ENCODE measurements at regions not wholly inside any gene's neighbourhood (a gene's known extent, or its start where the extent isn't known, plus 50 kb on each side); places are given as distances from the start of the nearest gene placed in this dataset.

DNA sequence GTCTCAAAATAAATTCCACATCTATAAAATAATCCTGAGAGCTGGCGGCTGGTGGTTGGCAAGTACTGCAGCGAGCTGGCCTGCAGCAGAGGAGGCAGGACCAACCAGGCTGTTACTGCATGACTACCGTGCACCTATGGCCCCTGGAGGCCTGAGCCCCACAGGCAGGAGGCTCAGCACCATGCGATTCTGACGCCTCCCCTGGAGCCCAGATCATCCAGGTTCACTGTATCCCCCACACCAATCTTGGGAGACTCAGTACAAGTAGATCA is 159.5 kb upstream of the NCAM1 start:
- H3K27ac ChIP-seq (ENCODE audit: insufficient read depth in 1 of 2, low read depth in 1 of 2, low read length in 2 of 2, poor library complexity in 1 of 2, severe bottlenecking in 2 of 2), result no peak overlapping the region
- no peaks in the 10 kb centered on the region for H3K4me1 ChIP-seq (ENCODE audit: control extremely low read depth in 1 of 4, control insufficient read depth in 4 of 4, insufficient read depth in 4 of 4, low read length in 3 of 4)
- WGBS (ENCODE audit: insufficient coverage), result 96% methylated on average over 4 of the region's 5 CpGs
- no peak overlapping the region for H3K4me3 ChIP-seq (ENCODE audit: control insufficient read depth in 1 of 7, extremely low read depth in 1 of 7, insufficient read depth in 4 of 7, low read depth in 2 of 7, low read length in 6 of 7)
- H3K9me3 ChIP-seq (ENCODE audit: control extremely low read depth in 1 of 5, control insufficient read depth in 4 of 5, insufficient read depth in 2 of 5, low read depth in 1 of 5, low read length in 4 of 5), result peaks cover 0 to 2% (median 0%) of the 10 kb centered on the region in 5 experiments
- DNase-seq, result no peak
- CTCF ChIA-PET, result no interaction called here
- H3K27me3 ChIP-seq (replicated peaks in 2 of 5; ENCODE audit: control insufficient read depth in 4 of 5, insufficient read depth in 5 of 5, low read length in 4 of 5), result no peaks in the 10 kb centered on the region
- POLR2A ChIA-PET, result no interaction called here
- H3K36me3 ChIP-seq (ENCODE audit: control insufficient read depth in 4 of 4, insufficient read depth in 4 of 4, low read length in 3 of 4), result no peaks in the 10 kb centered on the region

DNA sequence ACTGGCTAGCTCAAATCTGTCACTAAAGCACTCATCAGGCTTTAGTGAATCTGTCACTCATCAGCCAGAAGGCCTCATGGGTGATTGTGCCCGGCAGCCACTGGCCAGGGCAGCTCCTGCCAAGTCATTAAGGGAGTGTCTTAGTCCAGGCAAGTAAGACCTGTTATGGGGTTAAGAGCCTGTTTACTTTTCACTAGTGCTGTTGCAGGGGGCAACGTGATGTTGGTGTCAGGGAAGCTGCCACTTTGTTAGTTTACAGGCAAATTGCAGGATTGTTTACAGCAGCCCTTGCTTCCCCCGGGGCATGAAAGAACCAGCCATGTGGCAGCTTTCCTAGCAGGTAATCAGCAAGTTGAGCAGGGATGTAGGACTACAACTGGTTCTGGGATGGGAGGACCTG is 155.6 kb upstream of the NCAM1 start:
- no peak for DNase-seq
- WGBS (ENCODE audit: insufficient coverage), result 86% methylated on average over 3 of the region's 3 CpGs
- ChIA-PET POLR2A (no interaction called here), CTCF (interaction anchor here (1.3 kb wide), 1 partner anchor 10 kb away, joined by 3 read pairs; no protein-coding TSS in a partner anchor)
- Histone ChIP-seq H3K4me1 (ENCODE audit: control extremely low read depth in 1 of 4, control insufficient read depth in 4 of 4, insufficient read depth in 4 of 4, low read length in 3 of 4) (no peaks in the 10 kb centered on the region), H3K27ac (ENCODE audit: insufficient read depth in 1 of 2, low read depth in 1 of 2, low read length in 2 of 2, poor library complexity in 1 of 2, severe bottlenecking in 2 of 2) (no peak overlapping the region), H3K36me3 (ENCODE audit: control insufficient read depth in 4 of 4, insufficient read depth in 4 of 4, low read length in 3 of 4) (no peaks in the 10 kb centered on the region), H3K9me3 (ENCODE audit: control extremely low read depth in 1 of 5, control insufficient read depth in 4 of 5, insufficient read depth in 2 of 5, low read depth in 1 of 5, low read length in 4 of 5) (peaks cover 0 to 2% (median 0%) of the 10 kb centered on the region in 5 experiments), H3K27me3 (replicated peaks in 2 of 5; ENCODE audit: control insufficient read depth in 4 of 5, insufficient read depth in 5 of 5, low read length in 4 of 5) (no peaks in the 10 kb centered on the region), H3K4me3 (ENCODE audit: control insufficient read depth in 1 of 7, extremely low read depth in 1 of 7, insufficient read depth in 4 of 7, low read depth in 2 of 7, low read length in 6 of 7) (no peak overlapping the region)

DNA sequence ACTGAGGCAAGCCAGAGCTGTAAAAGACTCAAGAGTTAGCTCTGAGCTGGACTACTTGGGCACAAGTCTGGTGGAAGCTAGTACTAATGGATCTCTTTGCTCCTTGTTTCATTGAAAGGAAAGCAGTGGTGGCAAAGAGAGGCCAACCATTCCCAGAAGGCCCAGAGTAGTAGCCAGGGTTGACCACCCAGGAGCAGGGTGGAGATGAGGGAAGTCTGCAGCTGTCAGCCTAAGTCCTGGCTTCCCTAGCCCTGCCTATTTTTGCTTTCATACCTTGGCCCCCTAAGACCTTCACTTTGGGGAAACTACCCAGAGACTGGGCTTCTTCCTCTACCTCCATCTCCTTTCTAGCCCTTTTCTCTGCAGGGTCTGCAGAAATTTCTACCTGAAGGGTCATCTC is 155.0 kb upstream of the NCAM1 start:
- H3K9me3 ChIP-seq (ENCODE audit: control extremely low read depth in 1 of 5, control insufficient read depth in 4 of 5, insufficient read depth in 2 of 5, low read depth in 1 of 5, low read length in 4 of 5), result peaks cover 0 to 3% (median 0%) of the 10 kb centered on the region in 5 experiments
- no peaks in the 10 kb centered on the region for H3K36me3 ChIP-seq (ENCODE audit: control insufficient read depth in 4 of 4, insufficient read depth in 4 of 4, low read length in 3 of 4)
- CTCF ChIA-PET, result no interaction called here

DNA sequence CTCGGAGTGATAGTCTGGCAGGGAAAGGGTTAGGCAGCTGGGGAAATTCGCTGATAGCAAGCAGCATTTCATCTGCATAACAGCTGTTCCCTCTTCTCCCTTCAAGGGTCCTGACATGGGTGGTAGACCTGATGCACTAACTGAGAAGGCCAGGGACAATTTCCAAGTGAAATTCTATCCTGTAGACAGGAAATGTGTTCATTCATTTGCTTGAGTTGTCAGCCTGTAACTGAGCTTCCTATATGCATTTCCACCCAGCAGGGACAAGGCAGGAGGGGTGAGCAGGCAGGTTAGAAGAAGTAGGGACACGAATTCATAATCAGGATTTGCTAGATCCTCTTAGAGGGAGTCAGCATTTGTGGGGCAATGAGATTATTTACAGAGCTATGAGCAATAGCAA is 154.3 kb upstream of the NCAM1 start:
- ChIA-PET CTCF (interaction anchor here (0.7 kb wide), 1 partner anchor 9 kb away, joined by 3 read pairs; no protein-coding TSS in a partner anchor), POLR2A (no interaction called here)
- peaks cover 0 to 4% (median 0%) of the 10 kb centered on the region in 5 experiments for H3K9me3 ChIP-seq (ENCODE audit: control extremely low read depth in 1 of 5, control insufficient read depth in 4 of 5, insufficient read depth in 2 of 5, low read depth in 1 of 5, low read length in 4 of 5)
- H3K27ac ChIP-seq (ENCODE audit: insufficient read depth in 1 of 2, low read depth in 1 of 2, low read length in 2 of 2, poor library complexity in 1 of 2, severe bottlenecking in 2 of 2), result no peak overlapping the region
- DNase-seq, result no peak
- no peak overlapping the region for H3K4me3 ChIP-seq (ENCODE audit: control insufficient read depth in 1 of 7, extremely low read depth in 1 of 7, insufficient read depth in 4 of 7, low read depth in 2 of 7, low read length in 6 of 7)
- H3K27me3 ChIP-seq (replicated peaks in 2 of 5; ENCODE audit: control insufficient read depth in 4 of 5, insufficient read depth in 5 of 5, low read length in 4 of 5), result no peaks in the 10 kb centered on the region
- H3K4me1 ChIP-seq (ENCODE audit: control extremely low read depth in 1 of 4, control insufficient read depth in 4 of 4, insufficient read depth in 4 of 4, low read length in 3 of 4), result no peaks in the 10 kb centered on the region
- WGBS (ENCODE audit: insufficient coverage), result 49% methylated on average over 3 of the region's 3 CpGs
- no peaks in the 10 kb centered on the region for H3K36me3 ChIP-seq (ENCODE audit: control insufficient read depth in 4 of 4, insufficient read depth in 4 of 4, low read length in 3 of 4)

More for the DNA sequence above, 155.0 kb upstream of the NCAM1 start:
- Histone ChIP-seq H3K27ac (ENCODE audit: insufficient read depth in 1 of 2, low read depth in 1 of 2, low read length in 2 of 2, poor library complexity in 1 of 2, severe bottlenecking in 2 of 2) (no peak overlapping the region), H3K4me1 (ENCODE audit: control extremely low read depth in 1 of 4, control insufficient read depth in 4 of 4, insufficient read depth in 4 of 4, low read length in 3 of 4) (no peaks in the 10 kb centered on the region), H3K27me3 (replicated peaks in 2 of 5; ENCODE audit: control insufficient read depth in 4 of 5, insufficient read depth in 5 of 5, low read length in 4 of 5) (no peaks in the 10 kb centered on the region), H3K4me3 (ENCODE audit: control insufficient read depth in 1 of 7, extremely low read depth in 1 of 7, insufficient read depth in 4 of 7, low read depth in 2 of 7, low read length in 6 of 7) (no peak overlapping the region)
- POLR2A ChIA-PET, result no interaction called here
- DNase-seq, result no peak

DNA sequence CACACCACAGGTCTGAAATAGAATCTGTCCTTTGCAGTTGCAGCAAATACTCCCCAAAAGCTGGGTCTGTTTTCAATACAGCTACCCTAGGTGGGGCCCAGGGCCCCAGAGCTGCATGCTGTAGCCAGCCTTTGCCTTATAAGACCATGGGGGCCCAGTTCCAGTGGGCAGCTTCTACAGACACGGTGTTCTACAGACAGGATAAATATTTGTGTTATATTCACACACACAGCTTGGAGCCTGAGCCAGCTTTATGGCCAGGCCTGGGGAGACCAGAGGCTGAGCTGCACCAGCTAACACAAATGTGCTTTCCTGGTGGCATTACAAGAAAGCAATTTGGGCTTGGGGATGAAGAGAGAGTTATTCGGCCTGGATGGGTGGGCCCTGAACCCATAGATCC is 151.8 kb upstream of the NCAM1 start:
- Histone ChIP-seq H3K4me3 (ENCODE audit: control insufficient read depth in 1 of 7, extremely low read depth in 1 of 7, insufficient read depth in 4 of 7, low read depth in 2 of 7, low read length in 6 of 7) (no peak overlapping the region), H3K27me3 (replicated peaks in 2 of 5; ENCODE audit: control insufficient read depth in 4 of 5, insufficient read depth in 5 of 5, low read length in 4 of 5) (no peaks in the 10 kb centered on the region), H3K36me3 (ENCODE audit: control insufficient read depth in 4 of 4, insufficient read depth in 4 of 4, low read length in 3 of 4) (no peaks in the 10 kb centered on the region), H3K9me3 (ENCODE audit: control extremely low read depth in 1 of 5, control insufficient read depth in 4 of 5, insufficient read depth in 2 of 5, low read depth in 1 of 5, low read length in 4 of 5) (peaks cover 0 to 2% (median 0%) of the 10 kb centered on the region in 5 experiments), H3K27ac (ENCODE audit: insufficient read depth in 1 of 2, low read depth in 1 of 2, low read length in 2 of 2, poor library complexity in 1 of 2, severe bottlenecking in 2 of 2) (no peak overlapping the region), H3K4me1 (ENCODE audit: control extremely low read depth in 1 of 4, control insufficient read depth in 4 of 4, insufficient read depth in 4 of 4, low read length in 3 of 4) (no peaks in the 10 kb centered on the region)
- ChIA-PET CTCF (no interaction called here), POLR2A (no interaction called here)
- WGBS (ENCODE audit: insufficient coverage), result no CpG with 5 or more reads among the region's 2 CpGs
- no peak for DNase-seq

DNA sequence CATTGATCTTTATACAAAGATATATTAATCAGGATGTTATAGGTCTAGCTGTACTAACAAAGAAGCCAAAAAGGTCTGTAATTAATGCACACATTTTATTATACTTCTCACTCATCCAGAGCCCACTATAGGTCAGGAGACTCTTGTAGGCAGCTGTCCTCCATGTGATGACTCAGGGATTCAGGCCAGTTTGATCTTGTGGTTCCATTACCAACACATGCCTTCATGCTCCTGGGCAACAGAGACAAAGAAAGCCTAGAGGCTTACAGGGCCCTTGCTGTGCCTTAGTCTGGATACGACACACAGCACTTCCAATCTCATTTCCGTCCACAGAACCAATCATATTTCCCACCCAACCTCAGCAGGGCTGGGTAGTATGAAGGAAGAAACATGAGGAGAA is 150.3 kb upstream of the NCAM1 start:
- H3K9me3 ChIP-seq (ENCODE audit: control extremely low read depth in 1 of 5, control insufficient read depth in 4 of 5, insufficient read depth in 2 of 5, low read depth in 1 of 5, low read length in 4 of 5), result peaks cover 0 to 2% (median 0%) of the 10 kb centered on the region in 5 experiments
- ChIA-PET POLR2A (no interaction called here), CTCF (no interaction called here)
- H3K27ac ChIP-seq (ENCODE audit: insufficient read depth in 1 of 2, low read depth in 1 of 2, low read length in 2 of 2, poor library complexity in 1 of 2, severe bottlenecking in 2 of 2), result no peak overlapping the region
- DNase-seq, result no peak
- H3K36me3 ChIP-seq (ENCODE audit: control insufficient read depth in 4 of 4, insufficient read depth in 4 of 4, low read length in 3 of 4), result no peaks in the 10 kb centered on the region
- no CpG with 5 or more reads among the region's 2 CpGs for WGBS (ENCODE audit: insufficient coverage)
- no peak overlapping the region for H3K4me3 ChIP-seq (ENCODE audit: control insufficient read depth in 1 of 7, extremely low read depth in 1 of 7, insufficient read depth in 4 of 7, low read depth in 2 of 7, low read length in 6 of 7)
- H3K27me3 ChIP-seq (replicated peaks in 2 of 5; ENCODE audit: control insufficient read depth in 4 of 5, insufficient read depth in 5 of 5, low read length in 4 of 5), result no peaks in the 10 kb centered on the region
- H3K4me1 ChIP-seq (ENCODE audit: control extremely low read depth in 1 of 4, control insufficient read depth in 4 of 4, insufficient read depth in 4 of 4, low read length in 3 of 4), result no peaks in the 10 kb centered on the region

DNA sequence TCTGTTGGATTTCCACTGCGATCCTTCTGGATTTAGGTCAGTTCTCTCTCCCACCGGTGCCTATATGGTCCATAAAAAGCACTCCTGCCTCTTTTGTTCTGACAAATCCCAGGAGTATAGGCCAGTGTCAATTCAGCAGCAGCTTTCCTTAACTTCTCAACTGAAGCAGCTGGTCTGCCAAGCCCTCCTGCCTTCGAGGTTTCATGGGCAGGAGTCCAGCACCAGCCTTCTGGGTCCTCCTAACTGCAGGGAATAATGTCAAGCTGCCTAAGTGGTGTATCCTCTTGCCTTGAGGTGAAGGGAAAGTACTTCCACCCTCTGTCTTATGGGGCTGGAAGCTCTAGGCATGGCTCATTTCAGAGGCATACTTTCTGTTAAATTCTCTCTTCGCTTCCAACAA is 149.4 kb upstream of the NCAM1 start:
- 97% methylated on average over 3 of the region's 4 CpGs for WGBS (ENCODE audit: insufficient coverage)
- Histone ChIP-seq H3K9me3 (ENCODE audit: control extremely low read depth in 1 of 5, control insufficient read depth in 4 of 5, insufficient read depth in 2 of 5, low read depth in 1 of 5, low read length in 4 of 5) (peaks cover 0 to 2% (median 0%) of the 10 kb centered on the region in 5 experiments), H3K27ac (ENCODE audit: insufficient read depth in 1 of 2, low read depth in 1 of 2, low read length in 2 of 2, poor library complexity in 1 of 2, severe bottlenecking in 2 of 2) (no peak overlapping the region), H3K4me1 (ENCODE audit: control extremely low read depth in 1 of 4, control insufficient read depth in 4 of 4, insufficient read depth in 4 of 4, low read length in 3 of 4) (no peaks in the 10 kb centered on the region), H3K27me3 (replicated peaks in 2 of 5; ENCODE audit: control insufficient read depth in 4 of 5, insufficient read depth in 5 of 5, low read length in 4 of 5) (no peaks in the 10 kb centered on the region), H3K4me3 (ENCODE audit: control insufficient read depth in 1 of 7, extremely low read depth in 1 of 7, insufficient read depth in 4 of 7, low read depth in 2 of 7, low read length in 6 of 7) (no peak overlapping the region), H3K36me3 (ENCODE audit: control insufficient read depth in 4 of 4, insufficient read depth in 4 of 4, low read length in 3 of 4) (no peaks in the 10 kb centered on the region)
- ChIA-PET POLR2A (no interaction called here), CTCF (interaction anchor here (1.2 kb wide), 1 partner anchor 8 kb away, joined by 3 read pairs; no protein-coding TSS in a partner anchor)
- no peak for DNase-seq
